ENCODE measurements at regions not wholly inside any gene's neighbourhood (a gene's known extent, or its start where the extent isn't known, plus 50 kb on each side); places are given as distances from the start of the nearest gene placed in this dataset.

DNA sequence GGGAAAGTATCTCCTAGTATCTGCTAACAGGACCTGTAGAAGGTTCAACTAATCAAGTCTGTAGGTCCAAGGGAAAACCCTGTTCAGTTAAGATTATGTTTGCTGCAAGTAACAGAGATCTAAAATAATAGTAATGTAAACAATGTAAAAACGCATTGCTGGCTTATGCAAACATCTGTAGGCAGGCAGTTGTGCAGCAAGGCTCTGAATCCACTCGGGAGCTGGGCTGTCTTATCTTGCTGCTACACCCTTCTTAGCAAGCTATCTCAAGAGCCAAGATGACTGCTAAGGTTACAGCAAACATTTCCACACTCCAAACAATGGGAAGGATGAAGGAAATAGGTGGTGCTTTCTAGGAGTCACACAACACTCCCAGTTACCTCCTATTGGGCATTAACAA lies 397.3 kb upstream of the NRSN1 start:
- no peak overlapping the region for H3K4me3 ChIP-seq
- no peaks in the 10 kb centered on the region for H3K9me3 ChIP-seq
- intact Hi-C loops (cut with DNase I): no loop called here
- WGBS, 2 donors: 7 to 49% methylated on average over 2 of the region's 2 CpGs
- no peak for DNase-seq
- peaks cover 0 to 10% (median 7%) of the 10 kb centered on the region in 4 donors for H3K4me1 ChIP-seq
- TF ChIP-seq POLR2AphosphoS5 (IDR thresholded peaks at IDR 0.05): no peak
- H3K36me3 ChIP-seq: no peaks in the 10 kb centered on the region
- no peak overlapping the region for H3K27ac ChIP-seq
- H3K27me3 ChIP-seq: no peaks in the 10 kb centered on the region

DNA sequence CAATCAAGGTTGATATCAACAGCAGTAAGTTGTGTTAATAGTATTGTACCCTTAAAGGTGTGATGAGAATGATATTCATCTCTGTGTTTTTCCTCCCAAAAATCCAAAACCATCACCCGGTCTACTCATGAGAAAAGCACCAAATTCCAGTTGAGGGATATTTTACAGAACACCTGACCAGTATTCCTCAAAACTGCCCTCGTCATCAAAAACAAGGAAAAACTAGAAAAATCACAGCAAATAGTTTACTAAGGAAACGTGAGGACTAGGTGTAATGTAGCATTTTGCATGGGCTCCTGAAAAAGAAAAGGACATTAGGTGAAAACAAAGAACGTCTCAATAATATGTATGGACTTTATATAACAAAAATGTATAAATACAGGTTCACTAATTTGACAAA lies 394.4 kb upstream of the NRSN1 start:
- Histone ChIP-seq H3K4me3 (no peak overlapping the region), H3K27ac (no peak overlapping the region), H3K4me1 (peaks cover 0 to 10% (median 7%) of the 10 kb centered on the region in 4 donors), H3K9me3 (no peaks in the 10 kb centered on the region), H3K36me3 (no peaks in the 10 kb centered on the region), H3K27me3 (no peaks in the 10 kb centered on the region)
- intact Hi-C loops (cut with DNase I): no loop called here
- DNase-seq: no peak
- no peak for TF ChIP-seq POLR2AphosphoS5 (IDR thresholded peaks at IDR 0.05)
- no peak for TF ChIP-seq POLR2A (IDR thresholded peaks at IDR 0.05)
- no peak for TF ChIP-seq EP300 (IDR thresholded peaks at IDR 0.05)
- TF ChIP-seq, protein P1, sequence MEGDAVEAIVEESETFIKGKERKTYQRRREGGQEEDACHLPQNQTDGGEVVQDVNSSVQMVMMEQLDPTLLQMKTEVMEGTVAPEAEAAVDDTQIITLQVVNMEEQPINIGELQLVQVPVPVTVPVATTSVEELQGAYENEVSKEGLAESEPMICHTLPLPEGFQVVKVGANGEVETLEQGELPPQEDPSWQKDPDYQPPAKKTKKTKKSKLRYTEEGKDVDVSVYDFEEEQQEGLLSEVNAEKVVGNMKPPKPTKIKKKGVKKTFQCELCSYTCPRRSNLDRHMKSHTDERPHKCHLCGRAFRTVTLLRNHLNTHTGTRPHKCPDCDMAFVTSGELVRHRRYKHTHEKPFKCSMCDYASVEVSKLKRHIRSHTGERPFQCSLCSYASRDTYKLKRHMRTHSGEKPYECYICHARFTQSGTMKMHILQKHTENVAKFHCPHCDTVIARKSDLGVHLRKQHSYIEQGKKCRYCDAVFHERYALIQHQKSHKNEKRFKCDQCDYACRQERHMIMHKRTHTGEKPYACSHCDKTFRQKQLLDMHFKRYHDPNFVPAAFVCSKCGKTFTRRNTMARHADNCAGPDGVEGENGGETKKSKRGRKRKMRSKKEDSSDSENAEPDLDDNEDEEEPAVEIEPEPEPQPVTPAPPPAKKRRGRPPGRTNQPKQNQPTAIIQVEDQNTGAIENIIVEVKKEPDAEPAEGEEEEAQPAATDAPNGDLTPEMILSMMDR (IDR thresholded peaks at IDR 0.05): no peak
- 88 to 92% methylated on average over 4 of the region's 4 CpGs for WGBS, 2 donors

DNA sequence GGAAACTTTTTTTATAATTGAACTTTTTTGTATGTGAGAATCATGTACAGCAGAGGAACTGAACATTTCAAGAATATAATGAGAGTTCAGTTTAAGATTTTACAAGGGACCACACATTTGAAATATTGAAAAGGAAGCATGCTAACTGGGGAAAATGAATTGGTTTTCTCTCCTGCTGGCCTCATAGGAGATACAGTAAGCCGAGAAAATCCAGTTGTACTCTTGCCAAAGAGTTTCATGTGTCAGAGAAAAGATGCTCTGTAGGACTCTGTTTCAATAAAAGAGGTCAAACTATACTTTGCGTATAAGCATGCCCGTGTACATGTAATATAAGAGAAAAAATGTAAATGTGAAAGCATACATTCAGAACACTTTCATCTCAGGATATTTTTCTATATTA lies 393.5 kb upstream of the NRSN1 start:
- no peaks in the 10 kb centered on the region for H3K9me3 ChIP-seq
- H3K36me3 ChIP-seq: no peaks in the 10 kb centered on the region
- peaks cover 0 to 10% (median 7%) of the 10 kb centered on the region in 4 donors for H3K4me1 ChIP-seq
- TF ChIP-seq POLR2A (IDR thresholded peaks at IDR 0.05) (no peak), POLR2AphosphoS5 (IDR thresholded peaks at IDR 0.05) (no peak), EP300 (IDR thresholded peaks at IDR 0.05) (no peak)
- TF ChIP-seq, protein P1 (IDR thresholded peaks at IDR 0.05): no peak
- no peak for DNase-seq
- no peaks in the 10 kb centered on the region for H3K27me3 ChIP-seq
- WGBS, 2 donors: 73 to 75% methylated on average over 3 of the region's 3 CpGs
- intact Hi-C loops (cut with DNase I): no loop called here
- no peak overlapping the region for H3K27ac ChIP-seq
- no peak overlapping the region for H3K4me3 ChIP-seq

DNA sequence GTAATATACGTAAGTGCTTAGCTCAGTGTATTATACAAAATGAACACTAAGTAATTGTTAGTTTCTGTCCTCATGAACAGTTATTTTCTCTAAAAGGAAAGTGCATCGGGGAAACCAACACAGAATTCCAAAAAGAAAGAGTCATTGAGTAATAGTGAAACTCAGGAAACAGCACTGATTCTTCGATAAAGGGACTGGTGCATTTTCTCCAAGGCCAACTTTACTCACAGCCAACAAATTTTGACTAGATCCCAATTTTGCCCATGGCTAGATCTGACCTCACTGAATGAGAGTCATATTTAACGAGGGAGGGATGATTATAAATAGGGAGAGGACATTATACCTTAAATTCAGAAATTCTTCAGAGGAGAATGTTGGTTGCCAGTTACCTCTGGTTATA lies 390.9 kb upstream of the NRSN1 start:
- H3K9me3 ChIP-seq: no peaks in the 10 kb centered on the region
- no peak overlapping the region for H3K4me3 ChIP-seq
- intact Hi-C loops (cut with DNase I): no loop called here
- no peaks in the 10 kb centered on the region for H3K36me3 ChIP-seq
- H3K27me3 ChIP-seq: no peaks in the 10 kb centered on the region
- WGBS, 2 donors: 76 to 84% methylated on average over 4 of the region's 4 CpGs
- no peak for DNase-seq
- TF ChIP-seq, protein P1 (IDR thresholded peaks at IDR 0.05): no peak
- TF ChIP-seq POLR2AphosphoS5 (IDR thresholded peaks at IDR 0.05): no peak
- TF ChIP-seq EP300 (IDR thresholded peaks at IDR 0.05): no peak
- TF ChIP-seq POLR2A (IDR thresholded peaks at IDR 0.05): no peak
- no peak overlapping the region for H3K27ac ChIP-seq
- H3K4me1 ChIP-seq: no peaks in the 10 kb centered on the region

DNA sequence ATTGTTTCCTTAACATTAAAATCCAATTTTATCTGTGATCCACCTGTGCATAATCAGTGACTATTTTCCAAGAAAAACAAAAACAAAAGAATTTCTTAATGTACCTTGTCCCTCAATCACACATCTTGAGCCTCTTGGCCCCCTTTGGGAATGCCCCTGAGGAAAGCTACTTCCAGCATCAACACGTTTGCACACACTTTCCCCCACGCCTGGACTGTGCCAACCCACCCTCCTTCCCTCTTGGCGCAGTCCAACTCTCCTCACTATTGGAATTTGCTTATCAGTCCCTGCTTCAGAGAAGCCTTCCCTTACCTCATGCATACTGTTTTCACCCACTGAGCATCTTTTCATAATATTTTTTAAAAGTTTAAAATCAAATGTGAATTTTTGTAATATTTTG lies 389.4 kb upstream of the NRSN1 start:
- H3K27me3 ChIP-seq: no peaks in the 10 kb centered on the region
- WGBS, 2 donors: 55 to 56% methylated on average over 3 of the region's 3 CpGs
- H3K9me3 ChIP-seq: no peaks in the 10 kb centered on the region
- H3K27ac ChIP-seq: no peak overlapping the region
- intact Hi-C loops (cut with DNase I): no loop called here
- H3K4me3 ChIP-seq: no peak overlapping the region
- no peaks in the 10 kb centered on the region for H3K36me3 ChIP-seq
- DNase-seq: no peak
- no peaks in the 10 kb centered on the region for H3K4me1 ChIP-seq
- TF ChIP-seq POLR2A (IDR thresholded peaks at IDR 0.05): no peak
- TF ChIP-seq, protein P1 (IDR thresholded peaks at IDR 0.05): no peak
- TF ChIP-seq EP300 (IDR thresholded peaks at IDR 0.05): no peak
- no peak for TF ChIP-seq POLR2AphosphoS5 (IDR thresholded peaks at IDR 0.05)

Measured in sigmoid colon (tissue), 6 donors.